ENCODE measurements at regions not wholly inside any gene's neighbourhood (a gene's known extent, or its start where the extent isn't known, plus 50 kb on each side); places are given as distances from the start of the nearest gene placed in this dataset.

DNA sequence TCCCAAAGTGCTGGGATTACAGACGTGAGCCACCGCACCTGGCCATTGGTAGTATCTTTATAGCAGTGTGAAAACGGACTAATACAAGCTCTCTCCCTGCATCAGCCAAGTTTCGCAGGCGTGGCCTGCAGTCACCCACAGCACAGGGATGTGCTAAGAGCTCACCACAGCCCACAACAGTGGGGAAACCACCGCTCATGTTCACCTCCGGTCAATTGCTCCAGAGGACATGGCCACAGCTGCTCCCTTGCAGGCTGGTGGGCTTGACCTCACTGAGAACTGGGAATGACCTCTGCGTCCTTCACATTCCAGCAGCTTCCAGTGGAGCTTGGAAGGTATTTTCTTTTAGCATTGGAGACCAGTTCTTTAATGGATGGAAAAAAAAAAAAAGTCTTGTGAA lies 156.4 kb downstream of the KCTD15 start:
- TF ChIP-seq, protein P1, sequence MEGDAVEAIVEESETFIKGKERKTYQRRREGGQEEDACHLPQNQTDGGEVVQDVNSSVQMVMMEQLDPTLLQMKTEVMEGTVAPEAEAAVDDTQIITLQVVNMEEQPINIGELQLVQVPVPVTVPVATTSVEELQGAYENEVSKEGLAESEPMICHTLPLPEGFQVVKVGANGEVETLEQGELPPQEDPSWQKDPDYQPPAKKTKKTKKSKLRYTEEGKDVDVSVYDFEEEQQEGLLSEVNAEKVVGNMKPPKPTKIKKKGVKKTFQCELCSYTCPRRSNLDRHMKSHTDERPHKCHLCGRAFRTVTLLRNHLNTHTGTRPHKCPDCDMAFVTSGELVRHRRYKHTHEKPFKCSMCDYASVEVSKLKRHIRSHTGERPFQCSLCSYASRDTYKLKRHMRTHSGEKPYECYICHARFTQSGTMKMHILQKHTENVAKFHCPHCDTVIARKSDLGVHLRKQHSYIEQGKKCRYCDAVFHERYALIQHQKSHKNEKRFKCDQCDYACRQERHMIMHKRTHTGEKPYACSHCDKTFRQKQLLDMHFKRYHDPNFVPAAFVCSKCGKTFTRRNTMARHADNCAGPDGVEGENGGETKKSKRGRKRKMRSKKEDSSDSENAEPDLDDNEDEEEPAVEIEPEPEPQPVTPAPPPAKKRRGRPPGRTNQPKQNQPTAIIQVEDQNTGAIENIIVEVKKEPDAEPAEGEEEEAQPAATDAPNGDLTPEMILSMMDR (IDR thresholded peaks at IDR 0.05; ENCODE audit: borderline replicate concordance, extremely low read depth, low read length, poor library complexity, severe bottlenecking): no peak
- TF ChIP-seq EZH2 (IDR thresholded peaks at IDR 0.05; ENCODE audit: borderline replicate concordance, low read depth, low read length, severe bottlenecking): no peak
- ATAC-seq (ENCODE audit: insufficient read depth, low read depth): no peak
- no peaks in the 10 kb centered on the region for H3K4me1 ChIP-seq (ENCODE audit: insufficient read depth, low read length)
- H4K20me1 ChIP-seq (ENCODE audit: insufficient read depth, low read length): no peaks in the 10 kb centered on the region
- H3K27ac ChIP-seq (ENCODE audit: low read length): no peak overlapping the region
- H3K4me3 ChIP-seq (ENCODE audit: low read depth in 1 of 2, low read length in 2 of 2): no peak overlapping the region
- no peak overlapping the region for H3K9ac ChIP-seq (ENCODE audit: low read depth, low read length)
- H3K79me2 ChIP-seq (ENCODE audit: insufficient read depth, low read length): no peaks in the 10 kb centered on the region
- H3K27me3 ChIP-seq (ENCODE audit: insufficient read depth, low read length, poor library complexity): peaks cover 2% of the 10 kb centered on the region
- DNase-seq: no peak
- no peaks in the 10 kb centered on the region for H3K9me3 ChIP-seq (ENCODE audit: insufficient read depth, low read length, severe bottlenecking)
- no peak overlapping the region for H2AFZ ChIP-seq (ENCODE audit: low read depth, low read length)
- H3K4me2 ChIP-seq (ENCODE audit: insufficient read depth, low read length): no peak overlapping the region
- H3K36me3 ChIP-seq (ENCODE audit: insufficient read depth, low read length): no peaks in the 10 kb centered on the region

DNA sequence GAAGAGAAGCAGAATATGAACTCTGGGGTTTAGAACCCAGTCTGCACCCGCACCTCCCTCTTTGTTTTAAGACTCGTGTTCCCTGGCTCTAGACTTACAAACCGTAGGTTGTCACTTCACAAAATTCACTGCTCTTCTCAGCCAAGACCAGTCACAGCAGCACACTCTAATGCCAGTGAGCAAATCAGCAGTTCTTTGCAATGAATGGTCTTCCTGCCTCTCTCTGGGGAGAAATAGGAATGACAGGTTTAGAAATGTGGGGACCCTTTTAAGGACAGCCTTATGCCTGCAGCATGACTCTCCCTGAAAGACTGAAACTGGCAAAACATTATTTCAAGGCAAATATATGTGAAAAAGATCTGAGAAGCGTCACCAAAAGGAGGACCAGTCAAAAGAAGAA lies 156.9 kb downstream of the KCTD15 start:
- DNase-seq (no peak), ATAC-seq (ENCODE audit: insufficient read depth, low read depth) (no peak)
- peaks cover 2% of the 10 kb centered on the region for H3K27me3 ChIP-seq (ENCODE audit: insufficient read depth, low read length, poor library complexity)
- no peaks in the 10 kb centered on the region for H3K9me3 ChIP-seq (ENCODE audit: insufficient read depth, low read length, severe bottlenecking)
- H3K4me3 ChIP-seq (ENCODE audit: low read depth in 1 of 2, low read length in 2 of 2): no peak overlapping the region
- no peaks in the 10 kb centered on the region for H3K4me1 ChIP-seq (ENCODE audit: insufficient read depth, low read length)
- no peak overlapping the region for H3K9ac ChIP-seq (ENCODE audit: low read depth, low read length)
- no peaks in the 10 kb centered on the region for H4K20me1 ChIP-seq (ENCODE audit: insufficient read depth, low read length)
- no peak for TF ChIP-seq EZH2 (IDR thresholded peaks at IDR 0.05; ENCODE audit: borderline replicate concordance, low read depth, low read length, severe bottlenecking)
- TF ChIP-seq, protein P1 (IDR thresholded peaks at IDR 0.05; ENCODE audit: borderline replicate concordance, extremely low read depth, low read length, poor library complexity, severe bottlenecking): no peak
- H3K36me3 ChIP-seq (ENCODE audit: insufficient read depth, low read length): no peaks in the 10 kb centered on the region
- H2AFZ ChIP-seq (ENCODE audit: low read depth, low read length): no peak overlapping the region
- no peak overlapping the region for H3K4me2 ChIP-seq (ENCODE audit: insufficient read depth, low read length)
- H3K79me2 ChIP-seq (ENCODE audit: insufficient read depth, low read length): no peaks in the 10 kb centered on the region
- H3K27ac ChIP-seq (ENCODE audit: low read length): no peak overlapping the region

DNA sequence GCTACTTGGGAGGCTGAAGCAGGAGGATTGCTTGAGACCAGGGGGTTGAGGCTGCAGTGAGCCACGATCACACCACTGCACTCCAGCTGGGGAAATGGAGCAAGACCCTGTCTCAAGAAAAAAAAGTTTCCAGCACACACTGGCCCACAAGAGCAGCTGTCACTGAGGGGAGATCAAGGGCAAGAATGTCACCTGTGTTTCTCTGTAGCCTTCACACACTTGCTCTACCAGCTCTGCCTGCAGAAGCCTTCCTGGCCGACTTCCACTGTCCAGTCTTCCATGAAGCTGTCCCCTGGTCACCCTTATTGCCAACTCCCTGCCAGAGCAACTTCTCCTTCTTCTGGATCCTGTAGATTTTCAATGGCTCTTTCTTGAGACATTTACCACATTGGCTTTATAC lies 158.0 kb downstream of the KCTD15 start:
- Histone ChIP-seq H3K27me3 (ENCODE audit: insufficient read depth, low read length, poor library complexity) (peaks cover 2% of the 10 kb centered on the region), H3K4me3 (ENCODE audit: low read depth in 1 of 2, low read length in 2 of 2) (no peak overlapping the region), H3K79me2 (ENCODE audit: insufficient read depth, low read length) (no peaks in the 10 kb centered on the region), H3K36me3 (ENCODE audit: insufficient read depth, low read length) (no peaks in the 10 kb centered on the region), H3K9me3 (ENCODE audit: insufficient read depth, low read length, severe bottlenecking) (no peaks in the 10 kb centered on the region), H3K9ac (ENCODE audit: low read depth, low read length) (no peak overlapping the region), H4K20me1 (ENCODE audit: insufficient read depth, low read length) (no peaks in the 10 kb centered on the region), H3K4me2 (ENCODE audit: insufficient read depth, low read length) (no peak overlapping the region), H3K4me1 (ENCODE audit: insufficient read depth, low read length) (no peaks in the 10 kb centered on the region), H2AFZ (ENCODE audit: low read depth, low read length) (no peak overlapping the region), H3K27ac (ENCODE audit: low read length) (no peak overlapping the region)
- TF ChIP-seq, protein P1 (IDR thresholded peaks at IDR 0.05; ENCODE audit: borderline replicate concordance, extremely low read depth, low read length, poor library complexity, severe bottlenecking): no peak
- TF ChIP-seq EZH2 (IDR thresholded peaks at IDR 0.05; ENCODE audit: borderline replicate concordance, low read depth, low read length, severe bottlenecking): no peak
- no peak for DNase-seq
- ATAC-seq (ENCODE audit: insufficient read depth, low read depth): no peak

DNA sequence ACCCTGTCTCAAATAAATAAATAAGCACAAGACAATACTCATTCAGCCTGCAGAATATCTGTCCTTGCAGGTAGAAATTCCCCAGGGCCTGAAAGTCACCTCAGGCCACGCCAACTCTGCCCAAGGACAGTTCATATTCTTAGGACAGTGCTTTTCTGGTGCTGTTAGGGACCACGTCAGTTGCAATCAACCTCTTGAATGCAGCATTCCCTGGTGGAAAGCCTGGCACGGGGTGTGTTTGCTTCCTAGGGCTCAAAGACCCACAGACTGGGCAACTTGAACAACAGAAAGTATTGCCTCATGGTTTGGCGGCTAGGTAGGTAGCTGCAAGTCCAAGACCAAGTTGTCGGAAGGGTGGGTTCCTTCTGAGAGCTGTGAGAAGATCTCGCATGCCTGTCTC lies 160.3 kb downstream of the KCTD15 start:
- H2AFZ ChIP-seq (ENCODE audit: low read depth, low read length): no peak overlapping the region
- H3K79me2 ChIP-seq (ENCODE audit: insufficient read depth, low read length): no peaks in the 10 kb centered on the region
- no peaks in the 10 kb centered on the region for H4K20me1 ChIP-seq (ENCODE audit: insufficient read depth, low read length)
- no peak overlapping the region for H3K9ac ChIP-seq (ENCODE audit: low read depth, low read length)
- H3K4me2 ChIP-seq (ENCODE audit: insufficient read depth, low read length): no peak overlapping the region
- H3K4me3 ChIP-seq (ENCODE audit: low read depth in 1 of 2, low read length in 2 of 2): no peak overlapping the region
- no peaks in the 10 kb centered on the region for H3K9me3 ChIP-seq (ENCODE audit: insufficient read depth, low read length, severe bottlenecking)
- H3K27ac ChIP-seq (ENCODE audit: low read length): no peak overlapping the region
- no peaks in the 10 kb centered on the region for H3K36me3 ChIP-seq (ENCODE audit: insufficient read depth, low read length)
- H3K27me3 ChIP-seq (ENCODE audit: insufficient read depth, low read length, poor library complexity): peaks cover 2% of the 10 kb centered on the region
- H3K4me1 ChIP-seq (ENCODE audit: insufficient read depth, low read length): no peaks in the 10 kb centered on the region
- ATAC-seq (ENCODE audit: insufficient read depth, low read depth): no peak
- no peak for DNase-seq
- TF ChIP-seq EZH2 (IDR thresholded peaks at IDR 0.05; ENCODE audit: borderline replicate concordance, low read depth, low read length, severe bottlenecking): no peak
- TF ChIP-seq, protein P1 (IDR thresholded peaks at IDR 0.05; ENCODE audit: borderline replicate concordance, extremely low read depth, low read length, poor library complexity, severe bottlenecking): no peak
